NCI-H345 treated with DMSO at 0.1 percent for 48 hours (cell line): ENCODE measurements at regions not wholly inside any gene's neighbourhood (a gene's known extent, or its start where the extent isn't known, plus 50 kb on each side); places are given as distances from the start of the nearest gene placed in this dataset.
"Not testable (repeated sequence)": the region's sequence is repeated elsewhere in the genome, so short reads cannot be mapped to it uniquely, and the experiment has no call there.

Experiments
- DNase-seq: peaks from one replicate; lab custom pipeline; 2025; ENCODE audit not compliant: unreplicated experiment; lab: John Stamatoyannopoulos, UW

- DNase-seq = peak; percentile 10
These were observed 142.2 kb downstream of the FAM47A start for GRCh38 chrX:33989936-33990335.

GRCh38 chrX:33987458-33987857, 144.7 kb downstream of the FAM47A start:
- no peak for DNase-seq

GRCh38 chrX:33974676-33975075, 157.4 kb downstream of the FAM47A start:
- no peak for DNase-seq

GRCh38 chrX:33970028-33970967, 161.8 kb downstream of the FAM47A start:
- no peak for DNase-seq

- no peak for DNase-seq
These were observed 163.0 kb downstream of the FAM47A start for GRCh38 chrX:33969105-33969504.

GRCh38 chrX:33968611-33969010, 163.5 kb downstream of the FAM47A start:
- DNase-seq = no peak

GRCh38 chrX:33949300-33949699, 182.8 kb downstream of the FAM47A start:
- DNase-seq = no peak

- not testable (repeated sequence) for DNase-seq
These were observed 205.9 kb downstream of the FAM47A start for GRCh38 chrX:33926249-33926648.

- DNase-seq = no peak
These were observed 208.9 kb downstream of the FAM47A start for GRCh38 chrX:33923262-33923661.

- no peak for DNase-seq
These were observed 222.3 kb downstream of the FAM47A start for GRCh38 chrX:33909836-33910235.

- no peak for DNase-seq
These were observed 223.2 kb downstream of the FAM47A start for GRCh38 chrX:33908898-33909297.

- no peak for DNase-seq
These were observed 224.0 kb downstream of the FAM47A start for GRCh38 chrX:33908074-33908473.

GRCh38 chrX:33906971-33907370, 225.1 kb downstream of the FAM47A start:
- DNase-seq = no peak

- no peak for DNase-seq
These were observed 239.4 kb downstream of the FAM47A start for GRCh38 chrX:33892670-33893069.

- no peak for DNase-seq
These were observed 276.9 kb downstream of the FAM47A start for GRCh38 chrX:33855251-33855650.

- DNase-seq = not testable (repeated sequence)
These were observed 280.0 kb downstream of the FAM47A start for GRCh38 chrX:33852146-33852545.

GRCh38 chrX:33840176-33840575, 291.9 kb downstream of the FAM47A start:
- peak; percentile 16 for DNase-seq

- DNase-seq = no peak
These were observed 300.9 kb downstream of the FAM47A start for GRCh38 chrX:33831211-33831610.

GRCh38 chrX:33817266-33817665, 314.8 kb downstream of the FAM47A start:
- no peak for DNase-seq

GRCh38 chrX:33808636-33809035, 323.5 kb downstream of the FAM47A start:
- DNase-seq = no peak

- no peak for DNase-seq
These were observed 347.6 kb downstream of the FAM47A start for GRCh38 chrX:33784548-33784947.

GRCh38 chrX:33741807-33742206, 390.3 kb downstream of the FAM47A start:
- no peak for DNase-seq

GRCh38 chrX:33735182-33735581, 396.9 kb downstream of the FAM47A start:
- DNase-seq = no peak
